ENCODE measurements at regions not wholly inside any gene's neighbourhood (a gene's known extent, or its start where the extent isn't known, plus 50 kb on each side); places are given as distances from the start of the nearest gene placed in this dataset.
"Not testable (repeated sequence)": the region's sequence is repeated elsewhere in the genome, so short reads cannot be mapped to it uniquely, and the experiment has no call there.

DNA sequence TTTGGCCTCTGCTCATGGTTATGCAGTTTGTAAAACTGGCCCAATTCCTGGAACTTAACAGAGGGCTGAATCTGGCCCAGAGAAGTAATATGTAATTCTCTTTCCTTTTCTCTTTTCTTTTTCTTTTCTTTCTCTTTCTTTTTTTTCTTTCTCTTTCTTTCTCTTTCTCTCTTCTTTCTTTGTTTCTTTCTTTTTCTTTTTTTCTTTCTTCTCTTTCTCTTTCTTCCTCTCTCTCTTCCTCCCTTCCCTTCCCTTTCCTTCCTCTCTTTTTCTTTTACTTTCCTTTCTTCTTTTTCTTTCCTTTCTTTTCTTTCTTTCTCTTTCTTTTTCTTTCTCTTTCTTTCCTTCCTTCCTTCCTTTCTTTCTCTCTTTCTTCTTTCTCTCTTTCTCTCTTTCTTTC lies 88.8 kb upstream of the SLITRK5 start:
- no peaks in the 10 kb centered on the region for H3K36me3 Mint-ChIP-seq
- H3K27me3 Mint-ChIP-seq: peaks cover 7% of the 10 kb centered on the region
- H3K27ac Mint-ChIP-seq: no peak overlapping the region
- no peaks in the 10 kb centered on the region for H3K9me3 Mint-ChIP-seq
- TF ChIP-seq, protein P1, sequence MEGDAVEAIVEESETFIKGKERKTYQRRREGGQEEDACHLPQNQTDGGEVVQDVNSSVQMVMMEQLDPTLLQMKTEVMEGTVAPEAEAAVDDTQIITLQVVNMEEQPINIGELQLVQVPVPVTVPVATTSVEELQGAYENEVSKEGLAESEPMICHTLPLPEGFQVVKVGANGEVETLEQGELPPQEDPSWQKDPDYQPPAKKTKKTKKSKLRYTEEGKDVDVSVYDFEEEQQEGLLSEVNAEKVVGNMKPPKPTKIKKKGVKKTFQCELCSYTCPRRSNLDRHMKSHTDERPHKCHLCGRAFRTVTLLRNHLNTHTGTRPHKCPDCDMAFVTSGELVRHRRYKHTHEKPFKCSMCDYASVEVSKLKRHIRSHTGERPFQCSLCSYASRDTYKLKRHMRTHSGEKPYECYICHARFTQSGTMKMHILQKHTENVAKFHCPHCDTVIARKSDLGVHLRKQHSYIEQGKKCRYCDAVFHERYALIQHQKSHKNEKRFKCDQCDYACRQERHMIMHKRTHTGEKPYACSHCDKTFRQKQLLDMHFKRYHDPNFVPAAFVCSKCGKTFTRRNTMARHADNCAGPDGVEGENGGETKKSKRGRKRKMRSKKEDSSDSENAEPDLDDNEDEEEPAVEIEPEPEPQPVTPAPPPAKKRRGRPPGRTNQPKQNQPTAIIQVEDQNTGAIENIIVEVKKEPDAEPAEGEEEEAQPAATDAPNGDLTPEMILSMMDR (conservative IDR thresholded peaks at IDR 0.05): no peak
- no peak for DNase-seq (ENCODE audit: extremely low spot score, unreplicated experiment)
- no peaks in the 10 kb centered on the region for H3K4me1 Mint-ChIP-seq (ENCODE audit: unreplicated experiment)
- H3K4me3 Mint-ChIP-seq: no peak overlapping the region

DNA sequence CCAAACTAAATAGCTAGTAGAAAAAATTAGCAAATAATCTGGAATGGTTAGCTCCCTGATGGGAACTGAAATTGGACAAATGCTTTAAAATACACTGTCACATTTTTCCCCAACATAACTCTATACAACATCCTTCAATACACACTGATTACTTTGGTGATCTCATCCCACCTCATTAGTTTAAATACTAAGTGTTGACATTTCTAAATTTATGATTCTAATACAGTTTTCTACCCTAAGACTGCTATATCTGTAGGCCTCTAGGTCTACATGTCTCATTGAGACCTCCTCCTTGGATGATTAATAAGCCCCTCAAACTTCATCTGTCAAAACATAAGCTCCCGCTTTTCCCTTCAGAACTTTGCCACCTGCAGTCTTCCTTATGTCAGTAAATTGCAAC lies 80.7 kb upstream of the SLITRK5 start:
- no peaks in the 10 kb centered on the region for H3K4me1 Mint-ChIP-seq (ENCODE audit: unreplicated experiment)
- H3K4me3 Mint-ChIP-seq: no peak overlapping the region
- no peaks in the 10 kb centered on the region for H3K27me3 Mint-ChIP-seq
- no peaks in the 10 kb centered on the region for H3K9me3 Mint-ChIP-seq
- TF ChIP-seq, protein P1 (conservative IDR thresholded peaks at IDR 0.05): no peak
- H3K27ac Mint-ChIP-seq: no peak overlapping the region
- DNase-seq (ENCODE audit: extremely low spot score, unreplicated experiment): no peak
- no peaks in the 10 kb centered on the region for H3K36me3 Mint-ChIP-seq

DNA sequence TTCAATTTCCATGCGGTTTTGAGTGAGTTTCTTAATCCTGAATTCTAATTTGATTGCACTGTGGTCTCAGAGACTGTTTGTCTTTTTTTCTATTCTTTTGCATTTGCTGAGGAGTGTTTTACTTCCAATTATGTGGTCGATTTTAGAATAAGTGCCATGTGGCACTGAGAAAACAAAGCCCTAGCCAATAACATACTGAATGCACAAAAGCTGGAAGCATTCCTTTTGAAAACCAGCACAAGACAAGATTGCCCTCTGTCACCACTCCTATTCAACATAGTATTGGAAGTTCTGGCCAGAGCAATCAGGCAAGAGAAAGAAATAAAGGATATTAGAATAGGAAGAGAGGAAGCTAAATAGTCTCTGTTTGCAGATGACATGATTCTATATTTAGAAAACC lies 66.7 kb upstream of the SLITRK5 start:
- H3K27me3 Mint-ChIP-seq; H3K36me3 Mint-ChIP-seq; H3K9me3 Mint-ChIP-seq; DNase-seq (ENCODE audit: extremely low spot score, unreplicated experiment); H3K4me1 Mint-ChIP-seq (ENCODE audit: unreplicated experiment); H3K27ac Mint-ChIP-seq; H3K4me3 Mint-ChIP-seq: not testable (repeated sequence)

DNA sequence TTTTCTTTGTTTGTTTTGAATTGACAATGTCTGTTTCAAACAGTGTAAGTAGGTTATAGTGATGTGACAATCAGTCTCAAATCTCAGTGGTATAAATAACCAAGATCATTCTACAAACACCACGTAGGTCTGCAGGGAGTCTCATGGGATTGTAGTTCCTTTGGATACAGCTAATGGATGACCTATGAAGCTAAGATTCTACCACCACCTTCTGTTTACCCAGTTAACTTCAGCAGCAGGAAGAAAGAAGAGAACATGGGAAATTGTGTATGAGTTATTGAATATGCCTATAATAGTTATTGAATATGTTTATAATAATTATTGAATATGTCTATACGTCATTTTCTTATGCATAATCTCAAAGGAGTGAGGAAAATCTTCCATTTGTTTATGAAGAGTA lies 63.9 kb upstream of the SLITRK5 start:
- H3K4me3 Mint-ChIP-seq: no peak overlapping the region
- TF ChIP-seq, protein P1 (conservative IDR thresholded peaks at IDR 0.05): no peak
- H3K4me1 Mint-ChIP-seq (ENCODE audit: unreplicated experiment): no peaks in the 10 kb centered on the region
- H3K9me3 Mint-ChIP-seq: no peaks in the 10 kb centered on the region
- no peak for DNase-seq (ENCODE audit: extremely low spot score, unreplicated experiment)
- H3K36me3 Mint-ChIP-seq: no peaks in the 10 kb centered on the region
- no peak overlapping the region for H3K27ac Mint-ChIP-seq
- H3K27me3 Mint-ChIP-seq: no peaks in the 10 kb centered on the region

DNA sequence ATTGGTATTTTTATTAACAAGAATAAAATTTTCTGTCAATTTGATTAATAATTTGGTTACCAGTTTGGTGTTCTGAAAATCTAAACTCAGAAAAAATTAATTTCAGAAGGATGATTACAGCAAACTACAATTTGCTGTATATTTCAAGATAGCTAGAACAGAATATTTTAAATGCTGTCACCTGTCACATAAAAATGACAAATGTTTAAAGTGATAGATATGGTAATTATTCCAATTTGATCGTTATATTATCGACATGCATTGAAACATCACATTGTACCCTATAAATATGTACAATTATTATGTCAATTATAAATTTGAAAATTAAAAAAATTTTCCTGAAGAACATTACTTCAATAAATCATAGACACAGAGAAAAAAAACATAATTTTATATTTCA lies 56.9 kb upstream of the SLITRK5 start:
- Mint-ChIP-seq H3K27ac (no peak overlapping the region), H3K4me3 (no peak overlapping the region), H3K27me3 (no peaks in the 10 kb centered on the region), H3K36me3 (no peaks in the 10 kb centered on the region), H3K9me3 (no peaks in the 10 kb centered on the region), H3K4me1 (ENCODE audit: unreplicated experiment) (no peaks in the 10 kb centered on the region)
- TF ChIP-seq, protein P1 (conservative IDR thresholded peaks at IDR 0.05): no peak
- DNase-seq (ENCODE audit: extremely low spot score, unreplicated experiment): no peak

Measured in type B pancreatic cell (in vitro differentiated cells).